Nephron progenitor cell (in vitro differentiated cells): ENCODE measurements at regions not wholly inside any gene's neighbourhood (a gene's known extent, or its start where the extent isn't known, plus 50 kb on each side); places are given as distances from the start of the nearest gene placed in this dataset.

Experiments used
- DNase-seq: peaks from one replicate; pipeline ENCODE4 v3.0.0; 2021
- H3K27ac Mint-ChIP-seq: 2 replicates; pipeline ENCODE4 v1.8.0; 2021; ENCODE audit warnings: mild to moderate bottlenecking, moderate library complexity, mixed read lengths
- H3K27me3 Mint-ChIP-seq: 2 replicates; pipeline ENCODE4 v1.8.0; 2021; ENCODE audit warnings: mild to moderate bottlenecking, low read depth, mixed read lengths; ENCODE audit not compliant: poor library complexity
- H3K36me3 Mint-ChIP-seq: 2 replicates; pipeline ENCODE4 v1.8.0; 2021; ENCODE audit warnings: low read depth, mixed read lengths
- H3K4me1 Mint-ChIP-seq: 2 replicates; pipeline ENCODE4 v1.8.0; 2021; ENCODE audit warnings: mixed read lengths
- H3K4me3 Mint-ChIP-seq: 2 replicates; pipeline ENCODE4 v1.8.0; 2021; ENCODE audit warnings: mild to moderate bottlenecking, moderate library complexity, mixed read lengths
- H3K9me3 Mint-ChIP-seq: 2 replicates; pipeline ENCODE4 v1.8.0; 2021; ENCODE audit warnings: mild to moderate bottlenecking, moderate library complexity, mixed read lengths
- CTCF ChIP-seq: fragments of 200-600 bp; sonication (generic); IDR thresholded peaks from 2 replicates; pipeline ENCODE4 v1.5.0; 2021; ENCODE audit warnings: antibody characterized with exemption

GRCh38 chr6:111959766-111960165, 86.5 kb upstream of the FYN start:
- no peak for DNase-seq
- Mint-ChIP-seq H3K36me3 (peaks cover 13% of the 10 kb centered on the region), H3K4me3 (peak overlapping the region; percentile 1), H3K27ac (no peak overlapping the region), H3K9me3 (peaks cover 28% of the 10 kb centered on the region), H3K27me3 (peaks cover 3% of the 10 kb centered on the region), H3K4me1 (no peaks in the 10 kb centered on the region)
- TF ChIP-seq CTCF = no peak

DNA sequence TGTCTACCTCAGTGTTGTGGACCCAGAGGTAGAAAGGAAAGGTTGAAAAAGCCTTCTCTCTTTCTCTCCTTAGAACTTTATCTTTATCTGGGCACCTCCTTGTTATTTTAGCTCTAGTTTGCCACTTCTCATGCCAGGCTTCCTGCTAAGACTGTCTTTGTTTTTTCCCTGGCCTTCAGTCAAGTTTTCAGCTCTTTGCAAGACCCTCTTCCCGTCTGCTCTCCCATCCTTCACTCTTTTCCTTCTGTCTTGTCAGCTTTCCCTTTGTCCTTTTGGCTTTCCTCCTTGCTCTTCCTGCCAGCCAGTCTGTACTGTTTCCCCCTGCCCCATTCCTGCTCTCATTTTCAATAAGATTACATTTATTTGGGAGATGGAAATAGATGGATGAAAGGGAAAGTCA, 86.8 kb upstream of the CCN6 start:
- Mint-ChIP-seq H3K36me3 (peaks cover 9% of the 10 kb centered on the region), H3K27me3 (peaks cover 10% of the 10 kb centered on the region), H3K4me1 (peaks cover 5% of the 10 kb centered on the region), H3K4me3 (no peak overlapping the region), H3K9me3 (peaks cover 18% of the 10 kb centered on the region), H3K27ac (no peak overlapping the region)
- no peak for DNase-seq
- TF ChIP-seq CTCF = no peak

GRCh38 chr6:111970426-111970825, 83.5 kb upstream of the CCN6 start:
- no peaks in the 10 kb centered on the region for H3K36me3 Mint-ChIP-seq
- DNase-seq = no peak
- H3K27ac Mint-ChIP-seq = no peak overlapping the region

GRCh38 chr6:111971181-111971841, 82.6 kb upstream of the CCN6 start:
- no peak for TF ChIP-seq CTCF
- Mint-ChIP-seq H3K4me1 (peaks cover 34% of the 10 kb centered on the region), H3K9me3 (no peaks in the 10 kb centered on the region), H3K27me3 (peaks cover 5% of the 10 kb centered on the region), H3K27ac (no peak overlapping the region), H3K36me3 (no peaks in the 10 kb centered on the region), H3K4me3 (no peak overlapping the region)
- DNase-seq = no peak

More at GRCh38 chr6:111970426-111970825, 83.5 kb upstream of the CCN6 start:
- Mint-ChIP-seq H3K27me3 (peaks cover 6% of the 10 kb centered on the region), H3K4me1 (peaks cover 29% of the 10 kb centered on the region), H3K9me3 (no peaks in the 10 kb centered on the region), H3K4me3 (no peak overlapping the region)
- no peak for TF ChIP-seq CTCF

GRCh38 chr6:111971866-111972532, 81.9 kb upstream of the CCN6 start:
- no peak for DNase-seq
- Mint-ChIP-seq H3K27me3 (peaks cover 4% of the 10 kb centered on the region), H3K9me3 (no peaks in the 10 kb centered on the region), H3K36me3 (no peaks in the 10 kb centered on the region), H3K27ac (no peak overlapping the region), H3K4me3 (no peak overlapping the region), H3K4me1 (peaks cover 38% of the 10 kb centered on the region)
- TF ChIP-seq CTCF = no peak

DNA sequence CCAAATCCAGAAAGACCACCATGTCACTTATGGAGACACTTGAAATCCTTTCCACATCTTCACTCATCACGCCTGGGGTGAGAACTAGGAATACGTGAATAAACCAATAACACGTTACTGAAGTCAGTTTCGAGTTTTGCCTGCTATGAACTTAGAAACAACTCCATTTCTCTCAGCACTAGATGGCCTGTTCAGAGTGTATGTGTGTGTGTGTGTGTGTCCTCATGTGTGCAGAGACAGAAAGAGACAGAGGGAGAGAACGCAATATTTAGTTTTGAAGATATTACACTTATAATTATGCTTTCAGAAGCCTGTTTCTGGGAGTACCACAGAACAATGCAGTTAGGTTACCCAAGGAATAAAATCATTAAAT, 81.2 kb upstream of the CCN6 start:
- no peak for DNase-seq
- H3K36me3 Mint-ChIP-seq = no peaks in the 10 kb centered on the region
- H3K9me3 Mint-ChIP-seq = no peaks in the 10 kb centered on the region
- peak overlapping the region; percentile 35 for H3K4me3 Mint-ChIP-seq
- peaks cover 38% of the 10 kb centered on the region for H3K4me1 Mint-ChIP-seq
- H3K27ac Mint-ChIP-seq = peak overlapping the region; percentile 14
- no peaks in the 10 kb centered on the region for H3K27me3 Mint-ChIP-seq
- no peak for TF ChIP-seq CTCF
